ENCODE measurements at regions not wholly inside any gene's neighbourhood (a gene's known extent, or its start where the extent isn't known, plus 50 kb on each side); places are given as distances from the start of the nearest gene placed in this dataset.

- no peak overlapping the region for H3K4me3 Mint-ChIP-seq
- no peaks in the 10 kb centered on the region for H3K36me3 Mint-ChIP-seq (ENCODE audit: low read depth)
- H3K27me3 Mint-ChIP-seq (ENCODE audit: low read depth): no peaks in the 10 kb centered on the region
- no peak for DNase-seq (ENCODE audit: low spot score)
- no peak overlapping the region for H3K27ac Mint-ChIP-seq
- no peaks in the 10 kb centered on the region for H3K4me1 Mint-ChIP-seq (ENCODE audit: low read depth)
- H3K9me3 Mint-ChIP-seq: no peaks in the 10 kb centered on the region
These were observed 127.4 kb downstream of the NOL4 start for GRCh38 chr18:34097312-34097711.

GRCh38 chr18:34094148-34094547, 130.6 kb downstream of the NOL4 start:
- Mint-ChIP-seq H3K9me3 (peaks cover 7% of the 10 kb centered on the region), H3K36me3 (ENCODE audit: low read depth) (no peaks in the 10 kb centered on the region), H3K4me1 (ENCODE audit: low read depth) (no peaks in the 10 kb centered on the region), H3K27me3 (ENCODE audit: low read depth) (no peaks in the 10 kb centered on the region), H3K27ac (no peak overlapping the region), H3K4me3 (no peak overlapping the region)
- no peak for DNase-seq (ENCODE audit: low spot score)

GRCh38 chr18:34092796-34093195, 131.9 kb downstream of the NOL4 start:
- no peaks in the 10 kb centered on the region for H3K27me3 Mint-ChIP-seq (ENCODE audit: low read depth)
- no peaks in the 10 kb centered on the region for H3K36me3 Mint-ChIP-seq (ENCODE audit: low read depth)
- no peak for DNase-seq (ENCODE audit: low spot score)
- no peak overlapping the region for H3K27ac Mint-ChIP-seq
- H3K4me3 Mint-ChIP-seq: no peak overlapping the region
- H3K4me1 Mint-ChIP-seq (ENCODE audit: low read depth): no peaks in the 10 kb centered on the region
- peaks cover 7% of the 10 kb centered on the region for H3K9me3 Mint-ChIP-seq

DNA sequence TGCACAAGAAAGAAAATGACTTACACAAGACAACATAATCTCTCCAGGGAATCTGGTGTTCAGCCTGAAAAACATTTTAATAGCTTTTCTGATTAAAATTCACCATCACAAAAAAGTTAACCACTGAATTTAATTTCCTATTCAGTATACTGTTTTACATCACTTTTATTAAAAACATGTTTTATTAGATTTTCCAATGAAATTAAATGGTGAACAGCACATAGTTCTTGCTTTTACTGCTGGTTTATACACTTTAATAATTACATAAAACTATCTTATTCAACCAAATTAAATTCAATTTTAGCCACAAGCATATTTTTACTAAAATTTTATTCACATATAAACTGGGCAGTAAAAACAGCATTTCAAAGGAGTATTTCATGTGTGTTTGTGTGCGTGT, 138.3 kb downstream of the NOL4 start:
- Mint-ChIP-seq H3K27me3 (ENCODE audit: low read depth) (no peaks in the 10 kb centered on the region), H3K36me3 (ENCODE audit: low read depth) (no peaks in the 10 kb centered on the region), H3K27ac (no peak overlapping the region), H3K9me3 (peaks cover 12% of the 10 kb centered on the region), H3K4me3 (no peak overlapping the region), H3K4me1 (ENCODE audit: low read depth) (no peaks in the 10 kb centered on the region)
- DNase-seq (ENCODE audit: low spot score): no peak

- H3K27me3 Mint-ChIP-seq (ENCODE audit: low read depth): no peaks in the 10 kb centered on the region
- H3K27ac Mint-ChIP-seq: no peak overlapping the region
- H3K36me3 Mint-ChIP-seq (ENCODE audit: low read depth): no peaks in the 10 kb centered on the region
- H3K4me1 Mint-ChIP-seq (ENCODE audit: low read depth): no peaks in the 10 kb centered on the region
- H3K4me3 Mint-ChIP-seq: no peak overlapping the region
- no peak for DNase-seq (ENCODE audit: low spot score)
- H3K9me3 Mint-ChIP-seq: peaks cover 6% of the 10 kb centered on the region
These were observed 139.5 kb downstream of the NOL4 start for GRCh38 chr18:34085140-34085739.

DNA sequence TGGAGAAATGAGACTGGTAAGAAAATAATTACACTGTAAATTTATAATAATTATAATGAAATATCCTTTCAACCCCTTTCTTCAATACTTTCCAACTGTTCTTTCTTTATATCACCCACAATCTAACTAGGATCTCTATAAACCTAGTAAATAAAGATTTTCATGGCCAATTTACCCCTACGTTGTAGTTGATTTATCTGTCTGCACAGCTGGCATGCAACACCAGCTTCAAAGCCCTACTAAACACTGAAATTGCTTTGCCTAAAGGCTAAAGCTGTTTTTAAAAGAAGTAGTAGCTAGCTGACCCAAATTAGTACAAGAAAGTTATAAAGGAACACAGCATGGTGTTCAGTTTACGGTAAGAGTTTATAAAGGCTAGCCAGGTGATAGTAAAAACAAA, 140.1 kb downstream of the NOL4 start:
- Mint-ChIP-seq H3K9me3 (peaks cover 4% of the 10 kb centered on the region), H3K4me1 (ENCODE audit: low read depth) (no peaks in the 10 kb centered on the region), H3K27ac (no peak overlapping the region), H3K36me3 (ENCODE audit: low read depth) (no peaks in the 10 kb centered on the region), H3K27me3 (ENCODE audit: low read depth) (no peaks in the 10 kb centered on the region), H3K4me3 (no peak overlapping the region)
- DNase-seq (ENCODE audit: low spot score): no peak

GRCh38 chr18:34083910-34084535, 140.7 kb downstream of the NOL4 start:
- DNase-seq (ENCODE audit: low spot score): no peak
- no peaks in the 10 kb centered on the region for H3K27me3 Mint-ChIP-seq (ENCODE audit: low read depth)
- H3K4me3 Mint-ChIP-seq: no peak overlapping the region
- H3K9me3 Mint-ChIP-seq: peaks cover 4% of the 10 kb centered on the region
- H3K27ac Mint-ChIP-seq: no peak overlapping the region
- H3K36me3 Mint-ChIP-seq (ENCODE audit: low read depth): no peaks in the 10 kb centered on the region
- no peaks in the 10 kb centered on the region for H3K4me1 Mint-ChIP-seq (ENCODE audit: low read depth)

DNA sequence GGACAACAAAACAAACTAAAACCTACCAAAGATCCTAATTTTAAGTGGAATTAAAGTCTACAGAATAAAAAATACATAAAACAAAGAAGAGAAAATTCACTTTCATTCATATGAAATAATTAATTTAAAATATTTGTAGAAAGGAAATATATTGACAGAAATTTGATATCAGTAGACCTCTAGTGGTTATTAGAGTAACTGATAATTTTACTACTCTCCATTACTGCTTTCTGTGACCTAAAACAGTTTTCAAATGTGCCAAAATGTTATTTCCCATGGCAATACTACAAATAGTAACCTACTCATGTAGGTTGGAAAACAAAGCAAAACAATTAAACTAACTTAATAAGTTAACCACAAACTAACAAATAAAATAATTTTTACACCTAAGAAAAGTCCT, 147.1 kb downstream of the NOL4 start:
- no peak overlapping the region for H3K27ac Mint-ChIP-seq

GRCh38 chr18:34075963-34076860, 148.5 kb downstream of the NOL4 start:
- no peaks in the 10 kb centered on the region for H3K36me3 Mint-ChIP-seq (ENCODE audit: low read depth)
- H3K4me1 Mint-ChIP-seq (ENCODE audit: low read depth): no peaks in the 10 kb centered on the region
- H3K27me3 Mint-ChIP-seq (ENCODE audit: low read depth): no peaks in the 10 kb centered on the region

More for the DNA sequence above, 147.1 kb downstream of the NOL4 start:
- Mint-ChIP-seq H3K4me3 (no peak overlapping the region), H3K9me3 (no peaks in the 10 kb centered on the region), H3K27me3 (ENCODE audit: low read depth) (no peaks in the 10 kb centered on the region), H3K4me1 (ENCODE audit: low read depth) (no peaks in the 10 kb centered on the region), H3K36me3 (ENCODE audit: low read depth) (no peaks in the 10 kb centered on the region)
- DNase-seq (ENCODE audit: low spot score): no peak

DNA sequence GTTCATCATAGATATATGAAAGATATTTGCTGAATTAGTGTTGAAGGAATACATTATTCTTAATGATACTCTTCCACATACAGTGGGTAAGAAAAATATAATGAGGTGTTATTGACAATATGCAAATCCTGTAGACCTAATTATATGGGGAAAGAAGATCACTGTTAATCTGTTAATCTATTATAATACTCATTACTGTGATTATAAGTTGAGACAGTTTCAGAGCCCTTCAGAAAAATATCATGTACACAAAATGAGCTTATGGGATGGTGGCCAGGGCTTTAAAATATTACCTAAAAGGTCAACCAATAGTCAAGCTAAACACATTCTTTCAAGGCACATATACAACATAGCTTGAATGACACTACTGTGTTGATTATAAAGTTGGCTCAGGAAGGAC, 163.5 kb downstream of the NOL4 start:
- Mint-ChIP-seq H3K4me3 (no peak overlapping the region), H3K9me3 (peaks cover 19% of the 10 kb centered on the region), H3K4me1 (ENCODE audit: low read depth) (no peaks in the 10 kb centered on the region), H3K27ac (no peak overlapping the region), H3K27me3 (ENCODE audit: low read depth) (no peaks in the 10 kb centered on the region), H3K36me3 (ENCODE audit: low read depth) (no peaks in the 10 kb centered on the region)
- no peak for DNase-seq (ENCODE audit: low spot score)

More at GRCh38 chr18:34075963-34076860, 148.5 kb downstream of the NOL4 start:
- H3K4me3 Mint-ChIP-seq: no peak overlapping the region
- H3K9me3 Mint-ChIP-seq: no peaks in the 10 kb centered on the region
- no peak for DNase-seq (ENCODE audit: low spot score)
- H3K27ac Mint-ChIP-seq: no peak overlapping the region

- H3K4me1 Mint-ChIP-seq (ENCODE audit: low read depth): no peaks in the 10 kb centered on the region
- H3K36me3 Mint-ChIP-seq (ENCODE audit: low read depth): no peaks in the 10 kb centered on the region
- H3K27me3 Mint-ChIP-seq (ENCODE audit: low read depth): no peaks in the 10 kb centered on the region
- no peak overlapping the region for H3K27ac Mint-ChIP-seq
- no peak for DNase-seq (ENCODE audit: low spot score)
- no peak overlapping the region for H3K4me3 Mint-ChIP-seq
- peaks cover 32% of the 10 kb centered on the region for H3K9me3 Mint-ChIP-seq
These were observed 169.5 kb downstream of the NOL4 start for GRCh38 chr18:34055227-34055626.

GRCh38 chr18:34050661-34051060, 174.1 kb downstream of the NOL4 start:
- no peaks in the 10 kb centered on the region for H3K36me3 Mint-ChIP-seq (ENCODE audit: low read depth)
- H3K4me3 Mint-ChIP-seq: no peak overlapping the region
- no peaks in the 10 kb centered on the region for H3K27me3 Mint-ChIP-seq (ENCODE audit: low read depth)
- peaks cover 14% of the 10 kb centered on the region for H3K9me3 Mint-ChIP-seq
- no peak for DNase-seq (ENCODE audit: low spot score)
- H3K27ac Mint-ChIP-seq: no peak overlapping the region
- H3K4me1 Mint-ChIP-seq (ENCODE audit: low read depth): no peaks in the 10 kb centered on the region

DNA sequence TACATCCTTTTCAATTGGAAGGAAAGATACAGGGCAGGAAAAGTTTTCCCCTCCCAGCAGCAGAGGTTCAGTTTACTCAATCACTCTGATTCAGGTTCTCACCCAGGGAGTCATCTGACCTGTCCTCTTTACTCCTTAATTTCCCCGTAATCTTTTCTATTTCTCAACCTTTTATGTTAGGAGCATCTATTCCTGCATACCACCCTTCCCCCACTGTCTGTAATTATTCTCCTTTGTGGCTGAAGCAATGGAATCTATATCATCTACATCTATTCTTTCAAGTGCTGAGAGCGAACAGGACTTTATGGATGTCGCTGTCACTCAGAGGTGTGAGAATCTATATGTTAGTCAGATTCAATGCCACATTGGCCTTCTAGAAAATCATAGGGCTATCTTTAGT, 175.2 kb downstream of the NOL4 start:
- DNase-seq (ENCODE audit: low spot score): no peak
- Mint-ChIP-seq H3K27me3 (ENCODE audit: low read depth) (no peaks in the 10 kb centered on the region), H3K4me3 (no peak overlapping the region), H3K27ac (no peak overlapping the region), H3K4me1 (ENCODE audit: low read depth) (no peaks in the 10 kb centered on the region), H3K36me3 (ENCODE audit: low read depth) (no peaks in the 10 kb centered on the region), H3K9me3 (peaks cover 9% of the 10 kb centered on the region)

GRCh38 chr18:34048423-34048822, 176.3 kb downstream of the NOL4 start:
- Mint-ChIP-seq H3K4me1 (ENCODE audit: low read depth) (no peaks in the 10 kb centered on the region), H3K4me3 (no peak overlapping the region), H3K27ac (no peak overlapping the region), H3K36me3 (ENCODE audit: low read depth) (no peaks in the 10 kb centered on the region), H3K9me3 (peaks cover 7% of the 10 kb centered on the region), H3K27me3 (ENCODE audit: low read depth) (no peaks in the 10 kb centered on the region)
- DNase-seq (ENCODE audit: low spot score): no peak

Measured in T-helper 2 cell treated with Interferon-gamma antibody and Interleukin-4, amounts not matched to agents 5 μg/mL and 100 μg/mL, for 36 hours (primary cell).